Raji (cell line): ENCODE measurements at regions not wholly inside any gene's neighbourhood (a gene's known extent, or its start where the extent isn't known, plus 50 kb on each side); places are given as distances from the start of the nearest gene placed in this dataset.

Experiments used
- POLR2A ChIP-seq: IDR thresholded peaks from 2 replicates; pipeline ENCODE4 v1.6.1; 2011; ENCODE audit warnings: low read depth, low read length, control low read depth; ENCODE audit not compliant: insufficient read depth

GRCh38 chr6:145214570-145214969 lies 520.8 kb downstream of the EPM2A start:
- no peak for TF ChIP-seq POLR2A

GRCh38 chr6:145224450-145224849 lies 510.9 kb downstream of the EPM2A start:
- TF ChIP-seq POLR2A, result no peak

- no peak for TF ChIP-seq POLR2A
Observed at GRCh38 chr6:145225500-145225899, 509.8 kb downstream of the EPM2A start.

- no peak for TF ChIP-seq POLR2A
Observed at GRCh38 chr6:145227593-145227992, 507.7 kb downstream of the EPM2A start.

DNA sequence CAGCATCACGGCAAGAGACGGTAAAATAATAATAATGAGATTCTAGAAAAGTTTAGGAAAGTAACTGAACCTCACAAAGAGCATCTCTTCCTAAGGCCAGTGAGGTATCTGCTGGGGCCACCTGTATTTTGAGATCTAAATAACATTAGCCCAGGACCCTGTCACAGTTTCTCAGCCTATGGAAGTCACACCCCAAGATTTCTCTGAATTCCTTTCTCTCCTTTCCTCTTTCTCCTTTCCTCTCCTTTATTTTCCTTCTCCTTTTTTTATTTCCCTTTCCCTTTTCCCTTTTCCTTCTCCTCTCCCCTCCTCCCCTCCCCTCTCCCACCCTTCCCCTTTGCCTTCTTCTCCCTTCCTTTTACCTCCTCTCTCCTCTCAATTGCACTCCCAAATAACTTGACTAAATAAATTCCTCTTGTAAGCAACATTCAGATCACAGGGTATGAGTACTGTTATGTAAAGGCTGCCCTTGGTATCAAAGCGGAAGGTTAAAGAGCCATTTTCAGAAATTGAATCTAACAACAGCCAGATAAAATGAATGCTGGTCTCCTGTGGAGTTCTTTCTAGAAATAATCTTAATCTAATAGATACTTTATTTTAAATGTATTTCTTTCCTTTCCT lies 506.2 kb downstream of the EPM2A start:
- no peak for TF ChIP-seq POLR2A

GRCh38 chr6:145233955-145234354 lies 501.4 kb downstream of the EPM2A start:
- no peak for TF ChIP-seq POLR2A

- no peak for TF ChIP-seq POLR2A
Observed at GRCh38 chr6:145235207-145235606, 500.1 kb downstream of the EPM2A start.

DNA sequence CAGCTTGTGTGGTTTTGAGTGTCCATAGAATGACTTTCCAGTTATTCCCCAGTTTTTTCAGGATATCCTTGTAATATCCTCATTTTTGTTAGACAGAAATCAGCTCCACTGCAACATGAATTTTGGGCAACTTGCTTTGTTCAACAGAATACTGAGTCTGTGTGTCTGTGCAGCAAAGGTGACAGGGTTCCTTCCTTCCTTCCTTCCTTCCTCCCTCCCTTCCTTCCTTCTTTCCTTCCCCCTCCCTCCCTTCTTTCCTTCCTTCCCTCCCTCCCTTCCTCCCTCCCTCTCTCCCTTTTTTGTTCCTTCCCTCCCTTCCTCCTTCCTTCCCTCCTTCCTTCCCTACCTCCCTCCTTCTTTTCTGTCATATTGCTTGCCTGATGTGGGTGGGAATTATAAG lies 496.5 kb downstream of the EPM2A start:
- TF ChIP-seq POLR2A, result no peak

GRCh38 chr6:145241039-145241438 lies 494.3 kb downstream of the EPM2A start:
- TF ChIP-seq POLR2A, result no peak

GRCh38 chr6:145241721-145242120 lies 493.6 kb downstream of the EPM2A start:
- no peak for TF ChIP-seq POLR2A

GRCh38 chr6:145244349-145245100 lies 490.8 kb downstream of the EPM2A start:
- TF ChIP-seq POLR2A, result no peak

DNA sequence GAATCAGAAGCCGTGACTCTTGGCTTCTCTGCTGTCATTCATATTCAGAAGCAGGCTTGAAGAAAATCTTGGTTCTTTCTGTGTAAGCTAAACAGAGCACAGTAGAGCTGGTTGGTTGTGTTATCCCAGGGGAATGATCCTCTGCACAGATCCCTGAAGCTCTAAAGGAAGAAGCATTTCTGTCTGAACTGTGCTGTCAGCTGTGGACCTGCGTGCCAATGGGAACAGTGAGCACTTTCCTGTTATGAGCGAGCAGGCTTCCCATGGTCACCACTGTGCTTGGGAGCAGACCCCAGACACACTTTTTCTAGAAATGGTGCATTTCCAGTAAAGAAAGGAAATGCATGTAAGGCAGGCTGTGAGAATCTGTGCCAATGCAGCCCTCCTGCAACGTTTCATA lies 490.2 kb downstream of the EPM2A start:
- TF ChIP-seq POLR2A, result no peak

- TF ChIP-seq POLR2A, result no peak
Observed at GRCh38 chr6:145247692-145248419, 487.5 kb downstream of the EPM2A start.

- no peak for TF ChIP-seq POLR2A
Observed at GRCh38 chr6:145250436-145250835, 484.9 kb downstream of the EPM2A start.

- no peak for TF ChIP-seq POLR2A
Observed at GRCh38 chr6:145252737-145253136, 482.6 kb downstream of the EPM2A start.

- no peak for TF ChIP-seq POLR2A
Observed at GRCh38 chr6:145254649-145255401, 480.5 kb downstream of the EPM2A start.

- TF ChIP-seq POLR2A, result no peak
Observed at GRCh38 chr6:145257704-145258103, 477.6 kb downstream of the EPM2A start.
